Breast epithelium (tissue), 4 donors: ENCODE measurements at regions not wholly inside any gene's neighbourhood (a gene's known extent, or its start where the extent isn't known, plus 50 kb on each side); places are given as distances from the start of the nearest gene placed in this dataset.

Experiments
- DNase-seq, 2 donors: peaks; one replicate each; pipeline ENCODE4 v3.0.0-alpha.2; 2019; ENCODE audit warnings: low spot score in 2 of 2
- H3K27ac ChIP-seq, 2 donors: fragments of 200-600 bp; sonication (generic) in 1 of 2; one replicate each; pipeline ENCODE4 v1.5.1; 2016 to 2019; ENCODE audit warnings: mild to moderate bottlenecking in 1 of 2
- H3K27me3 ChIP-seq, 2 donors: fragments of 200-600 bp; sonication (generic) in 1 of 2; one replicate each; pipeline versions ENCODE4 v1.5.1 to v1.6.0; 2017 to 2019; ENCODE audit warnings: control low read depth in 1 of 2, mild to moderate bottlenecking in 1 of 2
- H3K36me3 ChIP-seq: fragments of 200-600 bp; one replicate; pipeline ENCODE4 v1.5.1; 2019
- H3K4me1 ChIP-seq, 2 donors: fragments of 200-600 bp; sonication (generic); one replicate each; pipeline ENCODE4 v1.5.1; 2016 to 2019; ENCODE audit warnings: control low read depth in 1 of 2
- H3K4me3 ChIP-seq, 3 donors: fragments of 200-600 bp; sonication (generic); 1 replicate in 2 of 3; 2 replicates in 1 of 3; pipeline ENCODE4 v1.5.1; 2016 to 2019; ENCODE audit warnings: mild to moderate bottlenecking in 3 of 3, moderate library complexity in 2 of 3
- H3K9me3 ChIP-seq, 2 donors: fragments of 200-600 bp; sonication (generic) in 1 of 2; one replicate each; pipeline ENCODE4 v1.5.1; 2016 to 2019; ENCODE audit warnings: control low read depth in 1 of 2
- CTCF ChIP-seq, 3 donors: fragments of 450-650 bp; IDR thresholded peaks; one replicate each; pipeline ENCODE4 v1.5.1; 2016 to 2017; ENCODE audit warnings: antibody characterized with exemption in 3 of 3, mild to moderate bottlenecking in 3 of 3, moderate library complexity in 3 of 3
- POLR2A ChIP-seq: fragments of 450-650 bp; IDR thresholded peaks from one replicate; pipeline ENCODE4 v1.6.1; 2016; ENCODE audit warnings: antibody characterized with exemption, mild to moderate bottlenecking, moderate library complexity
- POLR2AphosphoS5 ChIP-seq, 3 donors: sonication (generic); formaldehyde crosslinking; IDR thresholded peaks; one replicate each; pipeline ENCODE4 v1.6.1; 2017; ENCODE audit warnings: antibody characterized with exemption in 3 of 3
- intact Hi-C: fragments of 100-400 bp; cut with DNase I; formaldehyde crosslinking; loops from one replicate; pipeline ENCODE4 v1.15.1; 2023; ENCODE audit warnings: low total_unique reads

DNA sequence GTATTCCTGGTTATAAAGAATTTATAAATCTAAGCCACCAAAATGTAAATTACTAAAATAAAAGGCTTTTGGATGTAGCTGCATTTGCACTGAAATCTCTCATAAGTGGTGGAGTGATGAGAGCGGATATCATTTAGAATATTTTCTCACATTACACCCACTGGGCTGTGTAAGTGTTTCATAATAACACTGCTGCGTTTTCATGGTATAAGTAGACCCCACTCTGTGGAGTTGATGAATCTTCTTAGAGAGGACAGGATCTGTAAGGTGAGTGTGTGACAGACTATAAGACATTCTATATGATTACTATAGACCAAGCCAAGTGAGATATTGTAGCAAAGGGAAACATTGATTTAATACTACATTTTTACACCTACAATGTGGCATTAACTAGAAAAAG lies 1024.1 kb upstream of the LRRN3 start:
- DNase-seq: no peak
- H3K4me1 ChIP-seq: no peaks in the 10 kb centered on the region
- H3K27ac ChIP-seq: no peak overlapping the region
- TF ChIP-seq CTCF (IDR thresholded peaks at IDR 0.05) (no peak), POLR2A (no peak), POLR2AphosphoS5 (IDR thresholded peaks at IDR 0.05) (no peak)
- no peaks in the 10 kb centered on the region for H3K36me3 ChIP-seq
- intact Hi-C loops: no loop called here
- no peaks in the 10 kb centered on the region for H3K27me3 ChIP-seq
- no peak overlapping the region for H3K4me3 ChIP-seq
- no peaks in the 10 kb centered on the region for H3K9me3 ChIP-seq

GRCh38 chr7:110071192-110071591 lies 1019.7 kb upstream of the LRRN3 start:
- DNase-seq: no peak
- no peaks in the 10 kb centered on the region for H3K4me1 ChIP-seq
- H3K27ac ChIP-seq: no peak overlapping the region
- intact Hi-C loops: no loop called here
- H3K4me3 ChIP-seq: no peak overlapping the region
- TF ChIP-seq POLR2AphosphoS5 (IDR thresholded peaks at IDR 0.05) (no peak), CTCF (IDR thresholded peaks at IDR 0.05) (no peak), POLR2A (no peak)
- no peaks in the 10 kb centered on the region for H3K9me3 ChIP-seq
- H3K27me3 ChIP-seq: no peaks in the 10 kb centered on the region
- no peaks in the 10 kb centered on the region for H3K36me3 ChIP-seq

GRCh38 chr7:110075450-110075849 lies 1015.5 kb upstream of the LRRN3 start:
- TF ChIP-seq POLR2A: no peak
- TF ChIP-seq POLR2AphosphoS5 (IDR thresholded peaks at IDR 0.05): no peak
- no peak for TF ChIP-seq CTCF (IDR thresholded peaks at IDR 0.05)

GRCh38 chr7:110076194-110076593 lies 1014.7 kb upstream of the LRRN3 start:
- H3K27me3 ChIP-seq: no peaks in the 10 kb centered on the region
- H3K36me3 ChIP-seq: no peaks in the 10 kb centered on the region
- peaks cover 0 to 8% of the 10 kb centered on the region in 2 donors for H3K9me3 ChIP-seq
- H3K4me3 ChIP-seq: no peak overlapping the region
- no peak for TF ChIP-seq CTCF (IDR thresholded peaks at IDR 0.05)
- TF ChIP-seq POLR2AphosphoS5 (IDR thresholded peaks at IDR 0.05): no peak
- TF ChIP-seq POLR2A: no peak
- no peak for DNase-seq
- intact Hi-C loops: no loop called here
- H3K4me1 ChIP-seq: no peaks in the 10 kb centered on the region
- no peak overlapping the region for H3K27ac ChIP-seq

More at GRCh38 chr7:110075450-110075849, 1015.5 kb upstream of the LRRN3 start:
- Histone ChIP-seq H3K9me3 (peaks cover 0 to 8% of the 10 kb centered on the region in 2 donors), H3K4me3 (no peak overlapping the region), H3K4me1 (no peaks in the 10 kb centered on the region), H3K36me3 (no peaks in the 10 kb centered on the region), H3K27ac (no peak overlapping the region), H3K27me3 (no peaks in the 10 kb centered on the region)
- intact Hi-C loops: no loop called here
- DNase-seq: no peak

GRCh38 chr7:110084181-110084807 lies 1006.6 kb upstream of the LRRN3 start:
- no peak for DNase-seq
- TF ChIP-seq POLR2AphosphoS5 (IDR thresholded peaks at IDR 0.05) (no peak), CTCF (IDR thresholded peaks at IDR 0.05) (no peak), POLR2A (no peak)
- H3K27me3 ChIP-seq: no peaks in the 10 kb centered on the region
- H3K4me3 ChIP-seq: no peak overlapping the region
- H3K36me3 ChIP-seq: no peaks in the 10 kb centered on the region
- no peaks in the 10 kb centered on the region for H3K9me3 ChIP-seq
- no peak overlapping the region for H3K27ac ChIP-seq
- H3K4me1 ChIP-seq: no peaks in the 10 kb centered on the region
- intact Hi-C loops: no loop called here
